Caco-2 (cell line): ENCODE measurements at regions not wholly inside any gene's neighbourhood (a gene's known extent, or its start where the extent isn't known, plus 50 kb on each side); places are given as distances from the start of the nearest gene placed in this dataset.

Experiments
- BruUV-seq: library from RNA; stranded (reverse); fragments of 400-500 nt; replicated peaks from 2 replicates; lab custom pipeline; 2021; lab: Mats Ljungman, UMichigan
- CTCF ChIA-PET: fragments of 300-600 bp; sonication (Branson Sonifier 250); formaldehyde crosslinking; loops from one replicate; lab custom pipeline; 2022; ENCODE audit warnings: antibody characterized with exemption; lab: Charles Lee
- POLR2A ChIA-PET: fragments of 300-600 bp; sonication (Branson Sonifier 250); formaldehyde crosslinking; loops from one replicate; lab custom pipeline; 2022; ENCODE audit warnings: antibody characterized with exemption; lab: Charles Lee
- DNase-seq, 2 experiments: peaks; one replicate each; pipeline versions ENCODE4 v3.0.0 to v3.0.0-alpha.2; 2020 to 2022
- H3K27me3 ChIP-seq: replicated peaks from 2 replicates; pipeline ENCODE4 v1.6.0; 2011; ENCODE audit warnings: low read length; ENCODE audit not compliant: control insufficient read depth, insufficient read depth
- H3K36me3 ChIP-seq: 2 replicates; pipeline ENCODE4 v1.5.1; 2011; ENCODE audit warnings: low read length; ENCODE audit not compliant: control insufficient read depth, insufficient read depth
- H3K4me1 ChIP-seq: fragments of 250-450 bp; sonication (Bioruptor Pico); 2 replicates; pipeline ENCODE4 v1.5.1; 2020; ENCODE audit warnings: mild to moderate bottlenecking
- H3K4me3 ChIP-seq: 2 replicates; pipeline ENCODE4 v1.5.1; 2011; ENCODE audit warnings: low read depth, mild to moderate bottlenecking, control low read depth, low read length
- H3K9me3 ChIP-seq: fragments of 250-450 bp; sonication (Bioruptor Pico); 2 replicates; pipeline ENCODE4 v1.5.1; 2020; ENCODE audit warnings: mild to moderate bottlenecking, moderate library complexity
- H3K27ac Mint-ChIP-seq: one replicate; pipeline ENCODE4 v1.8.0; 2022; ENCODE audit warnings: mixed read lengths; ENCODE audit not compliant: unreplicated experiment
- H3K27me3 Mint-ChIP-seq: one replicate; pipeline ENCODE4 v1.8.0; 2022; ENCODE audit warnings: mixed read lengths; ENCODE audit not compliant: insufficient read depth, unreplicated experiment
- H3K36me3 Mint-ChIP-seq: one replicate; pipeline ENCODE4 v1.8.0; 2022; ENCODE audit warnings: mild to moderate bottlenecking, mixed read lengths; ENCODE audit not compliant: insufficient read depth, unreplicated experiment
- H3K4me1 Mint-ChIP-seq: one replicate; pipeline ENCODE4 v1.8.0; 2022; ENCODE audit warnings: low read depth, mixed read lengths; ENCODE audit not compliant: unreplicated experiment
- H3K4me3 Mint-ChIP-seq: one replicate; pipeline ENCODE4 v1.8.0; 2022; ENCODE audit warnings: mild to moderate bottlenecking, moderate library complexity, mixed read lengths; ENCODE audit not compliant: unreplicated experiment
- H3K9me3 Mint-ChIP-seq: one replicate; pipeline ENCODE4 v1.8.0; 2022; ENCODE audit warnings: mixed read lengths; ENCODE audit not compliant: unreplicated experiment
- intact Hi-C: fragments of 100-400 bp; cut with micrococcal nuclease; formaldehyde crosslinking; loops from one replicate; pipeline ENCODE4 v1.10.0; 2022; ENCODE audit not compliant: unreplicated experiment
- TF ChIP-seq, protein P1 (sequence below), 2 experiments: fragments of 200-600 bp in 1 of 2; IDR thresholded peaks; 1 replicate in 1 of 2; 2 replicates in 1 of 2; pipeline versions ENCODE4 v1.5.1 to v1.8.0; 2011 to 2022; ENCODE audit warnings: antibody characterized with exemption in 1 of 2, control low read depth in 1 of 2, inconsistent platforms in 1 of 2, low read depth in 1 of 2, low read length in 1 of 2, mild to moderate bottlenecking in 1 of 2, moderate library complexity in 1 of 2; ENCODE audit not compliant: insufficient read depth in 1 of 2, severe bottlenecking in 1 of 2, unreplicated experiment in 1 of 2

DNA sequence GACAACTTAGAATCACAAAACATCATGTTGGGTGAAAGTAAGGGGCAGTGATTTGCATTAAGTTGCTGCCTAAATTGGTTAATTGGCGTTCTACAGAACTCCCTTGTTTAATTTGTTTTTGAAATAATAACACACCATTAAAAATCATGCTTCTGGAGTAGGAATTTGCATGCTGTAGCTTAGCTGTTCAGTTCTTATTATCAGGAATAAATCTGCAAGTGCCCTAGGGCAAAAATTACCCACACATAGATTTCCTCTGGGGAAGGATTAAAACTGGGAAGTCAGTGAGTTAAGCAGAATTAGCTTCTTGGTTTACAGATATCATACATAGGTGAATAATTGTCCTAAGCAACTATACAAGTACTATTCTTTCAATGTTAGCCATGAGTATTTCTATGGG, 381.6 kb upstream of the NAALADL2 start:
- DNase-seq = no peak
- H3K4me3 ChIP-seq = no peak overlapping the region
- Mint-ChIP-seq H3K27ac (no peak overlapping the region), H3K4me3 (no peak overlapping the region), H3K27me3 (no peaks in the 10 kb centered on the region), H3K9me3 (peaks cover 15% of the 10 kb centered on the region), H3K4me1 (no peaks in the 10 kb centered on the region), H3K36me3 (no peaks in the 10 kb centered on the region)
- TF ChIP-seq, protein P1, sequence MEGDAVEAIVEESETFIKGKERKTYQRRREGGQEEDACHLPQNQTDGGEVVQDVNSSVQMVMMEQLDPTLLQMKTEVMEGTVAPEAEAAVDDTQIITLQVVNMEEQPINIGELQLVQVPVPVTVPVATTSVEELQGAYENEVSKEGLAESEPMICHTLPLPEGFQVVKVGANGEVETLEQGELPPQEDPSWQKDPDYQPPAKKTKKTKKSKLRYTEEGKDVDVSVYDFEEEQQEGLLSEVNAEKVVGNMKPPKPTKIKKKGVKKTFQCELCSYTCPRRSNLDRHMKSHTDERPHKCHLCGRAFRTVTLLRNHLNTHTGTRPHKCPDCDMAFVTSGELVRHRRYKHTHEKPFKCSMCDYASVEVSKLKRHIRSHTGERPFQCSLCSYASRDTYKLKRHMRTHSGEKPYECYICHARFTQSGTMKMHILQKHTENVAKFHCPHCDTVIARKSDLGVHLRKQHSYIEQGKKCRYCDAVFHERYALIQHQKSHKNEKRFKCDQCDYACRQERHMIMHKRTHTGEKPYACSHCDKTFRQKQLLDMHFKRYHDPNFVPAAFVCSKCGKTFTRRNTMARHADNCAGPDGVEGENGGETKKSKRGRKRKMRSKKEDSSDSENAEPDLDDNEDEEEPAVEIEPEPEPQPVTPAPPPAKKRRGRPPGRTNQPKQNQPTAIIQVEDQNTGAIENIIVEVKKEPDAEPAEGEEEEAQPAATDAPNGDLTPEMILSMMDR (IDR thresholded peaks at IDR 0.05; ENCODE audit: insufficient read depth in 1 of 2, low read depth in 1 of 2, low read length in 1 of 2, severe bottlenecking in 1 of 2, unreplicated experiment in 1 of 2) = no peak
- BruUV-seq = no TSS peak
- POLR2A ChIA-PET = no interaction called here
- H3K36me3 ChIP-seq = no peaks in the 10 kb centered on the region
- intact Hi-C loops = no loop called here
- no peaks in the 10 kb centered on the region for H3K27me3 ChIP-seq
- CTCF ChIA-PET = no interaction called here
- peaks cover 8% of the 10 kb centered on the region; the same call in 1 of the 2 replicates for H3K4me1 ChIP-seq
- peaks cover 5% of the 10 kb centered on the region; the same call in 1 of the 2 replicates for H3K9me3 ChIP-seq

DNA sequence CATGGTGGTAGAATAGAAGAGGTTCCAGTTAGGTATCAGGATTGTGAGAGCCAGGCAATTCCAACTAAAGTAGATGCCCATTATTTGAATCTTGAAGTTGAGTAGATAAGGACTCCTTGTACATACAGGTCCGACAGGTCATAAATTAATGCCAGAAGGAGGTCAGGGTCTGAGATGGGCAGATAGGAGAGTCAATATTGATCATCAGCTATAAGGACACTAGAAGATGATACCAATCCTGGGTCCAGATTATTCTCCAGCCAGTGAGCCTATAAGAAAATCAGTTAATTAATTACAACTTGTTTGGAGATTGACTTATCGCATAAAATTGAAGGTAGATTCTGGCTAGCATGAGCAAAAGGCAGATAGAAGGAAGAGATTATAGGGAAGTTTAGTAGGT, 378.4 kb upstream of the NAALADL2 start:
- H3K4me3 Mint-ChIP-seq = no peak overlapping the region
- H3K27me3 Mint-ChIP-seq = no peaks in the 10 kb centered on the region
- DNase-seq = no peak
- H3K36me3 Mint-ChIP-seq = no peaks in the 10 kb centered on the region
- no peaks in the 10 kb centered on the region for H3K4me1 Mint-ChIP-seq
- Histone ChIP-seq H3K4me3 (no peak overlapping the region), H3K4me1 (peaks cover 8% of the 10 kb centered on the region; the same call in 1 of the 2 replicates), H3K9me3 (peaks cover 5% of the 10 kb centered on the region; the same call in 1 of the 2 replicates), H3K36me3 (no peaks in the 10 kb centered on the region), H3K27me3 (no peaks in the 10 kb centered on the region)
- peaks cover 11% of the 10 kb centered on the region for H3K9me3 Mint-ChIP-seq
- intact Hi-C loops = no loop called here
- TF ChIP-seq, protein P1 (IDR thresholded peaks at IDR 0.05; ENCODE audit: insufficient read depth in 1 of 2, low read depth in 1 of 2, low read length in 1 of 2, severe bottlenecking in 1 of 2, unreplicated experiment in 1 of 2) = no peak
- ChIA-PET POLR2A (no interaction called here), CTCF (no interaction called here)
- no peak overlapping the region for H3K27ac Mint-ChIP-seq
- BruUV-seq = no TSS peak

DNA sequence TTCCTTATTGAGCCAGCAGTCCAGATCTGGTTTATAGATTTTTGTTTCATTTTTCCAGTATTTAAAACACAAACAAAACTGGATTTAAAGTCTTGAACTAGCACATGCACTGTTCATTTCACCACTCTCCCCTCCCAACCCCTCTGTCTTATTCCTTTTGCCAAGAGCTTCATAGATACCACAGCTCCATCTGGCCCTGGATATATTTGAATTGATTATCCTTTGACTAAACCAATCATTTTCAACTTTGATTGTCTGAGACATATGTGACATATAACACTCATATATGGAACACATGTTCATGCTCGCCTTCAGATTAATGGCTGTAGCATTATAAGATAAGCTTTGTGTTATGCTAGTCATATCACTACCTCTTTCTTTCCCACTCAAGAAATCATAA, 376.6 kb upstream of the NAALADL2 start:
- no TSS peak for BruUV-seq
- Histone ChIP-seq H3K4me1 (peaks cover 8% of the 10 kb centered on the region; the same call in 1 of the 2 replicates), H3K27me3 (no peaks in the 10 kb centered on the region), H3K36me3 (no peaks in the 10 kb centered on the region), H3K4me3 (no peak overlapping the region), H3K9me3 (peaks cover 5% of the 10 kb centered on the region; the same call in 1 of the 2 replicates)
- no peaks in the 10 kb centered on the region for H3K27me3 Mint-ChIP-seq
- peaks cover 12% of the 10 kb centered on the region for H3K9me3 Mint-ChIP-seq
- no peaks in the 10 kb centered on the region for H3K36me3 Mint-ChIP-seq
- no peaks in the 10 kb centered on the region for H3K4me1 Mint-ChIP-seq
- POLR2A ChIA-PET = no interaction called here
- H3K27ac Mint-ChIP-seq = no peak overlapping the region
- intact Hi-C loops = no loop called here
- TF ChIP-seq, protein P1 (IDR thresholded peaks at IDR 0.05; ENCODE audit: insufficient read depth in 1 of 2, low read depth in 1 of 2, low read length in 1 of 2, severe bottlenecking in 1 of 2, unreplicated experiment in 1 of 2) = no peak
- CTCF ChIA-PET = no interaction called here
- H3K4me3 Mint-ChIP-seq = no peak overlapping the region
- DNase-seq = no peak
